Lower lobe of right lung (tissue), 2 donors: ENCODE measurements at regions not wholly inside any gene's neighbourhood (a gene's known extent, or its start where the extent isn't known, plus 50 kb on each side); places are given as distances from the start of the nearest gene placed in this dataset.
A peak's percentile ranks its signal among the peaks of the same experiment; 100 is the strongest.

Experiments used
- ATAC-seq, 2 donors: fragments of 200-7000 bp; cut with Tn5 transposase; one replicate each; pipeline ENCODE4 v1.9.1; 2020 to 2022; ENCODE audit warnings: mild to moderate bottlenecking in 2 of 2, moderate library complexity in 2 of 2
- DNase-seq: peaks from one replicate; pipeline ENCODE4 v3.0.0-alpha.2; 2020
- H3K27ac ChIP-seq: fragments of 200-600 bp; one replicate; pipeline ENCODE4 v1.8.0; 2022
- H3K27me3 ChIP-seq: fragments of 200-600 bp; one replicate; pipeline ENCODE4 v1.8.0; 2022; ENCODE audit warnings: low read depth
- H3K36me3 ChIP-seq: fragments of 200-600 bp; one replicate; pipeline ENCODE4 v1.8.0; 2022; ENCODE audit warnings: mild to moderate bottlenecking
- H3K4me1 ChIP-seq: fragments of 200-600 bp; one replicate; pipeline ENCODE4 v1.8.0; 2022
- H3K4me3 ChIP-seq: fragments of 200-600 bp; one replicate; pipeline ENCODE4 v1.8.0; 2022; ENCODE audit warnings: mild to moderate bottlenecking
- H3K9me3 ChIP-seq: fragments of 200-600 bp; one replicate; pipeline ENCODE4 v1.8.0; 2022
- intact Hi-C: fragments of 100-400 bp; cut with DNase I; formaldehyde crosslinking; loops from one replicate; pipeline ENCODE4 v1.11.0; 2022
- TF ChIP-seq, protein P1 (sequence below): fragments of 200-600 bp; IDR thresholded peaks from one replicate; pipeline ENCODE4 v1.8.0; 2022; ENCODE audit warnings: antibody characterized with exemption, mild to moderate bottlenecking
- donor health status: DM: no; HTN: yes; CAD: no; lungs with severe emphysema.

DNA sequence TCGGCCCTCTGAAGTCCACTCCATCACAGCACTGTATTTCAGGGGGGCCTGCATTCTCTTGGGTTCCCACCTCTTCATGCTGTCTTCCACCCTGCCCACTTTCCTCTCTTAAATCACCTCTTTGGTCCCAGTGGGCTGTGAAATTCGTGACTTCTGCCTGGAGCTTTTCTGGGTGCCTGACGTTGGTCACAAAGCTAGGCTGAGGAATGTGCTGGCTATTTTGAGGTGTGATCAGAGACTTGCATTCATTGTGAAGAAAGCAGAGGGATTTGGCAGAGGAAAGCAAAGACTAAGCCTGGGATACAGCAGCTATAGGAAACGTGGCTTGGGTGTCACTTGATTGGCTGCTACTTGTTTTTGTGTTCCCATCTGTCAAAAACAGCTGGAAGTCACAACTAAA, 202.5 kb downstream of the SATB1 start:
- intact Hi-C loops = no loop called here
- no peak overlapping the region for H3K4me3 ChIP-seq
- ATAC-seq (no peak), DNase-seq (no peak)
- no peaks in the 10 kb centered on the region for H3K36me3 ChIP-seq
- H3K4me1 ChIP-seq = no peaks in the 10 kb centered on the region
- H3K27me3 ChIP-seq = no peaks in the 10 kb centered on the region
- no peaks in the 10 kb centered on the region for H3K9me3 ChIP-seq
- TF ChIP-seq, protein P1, sequence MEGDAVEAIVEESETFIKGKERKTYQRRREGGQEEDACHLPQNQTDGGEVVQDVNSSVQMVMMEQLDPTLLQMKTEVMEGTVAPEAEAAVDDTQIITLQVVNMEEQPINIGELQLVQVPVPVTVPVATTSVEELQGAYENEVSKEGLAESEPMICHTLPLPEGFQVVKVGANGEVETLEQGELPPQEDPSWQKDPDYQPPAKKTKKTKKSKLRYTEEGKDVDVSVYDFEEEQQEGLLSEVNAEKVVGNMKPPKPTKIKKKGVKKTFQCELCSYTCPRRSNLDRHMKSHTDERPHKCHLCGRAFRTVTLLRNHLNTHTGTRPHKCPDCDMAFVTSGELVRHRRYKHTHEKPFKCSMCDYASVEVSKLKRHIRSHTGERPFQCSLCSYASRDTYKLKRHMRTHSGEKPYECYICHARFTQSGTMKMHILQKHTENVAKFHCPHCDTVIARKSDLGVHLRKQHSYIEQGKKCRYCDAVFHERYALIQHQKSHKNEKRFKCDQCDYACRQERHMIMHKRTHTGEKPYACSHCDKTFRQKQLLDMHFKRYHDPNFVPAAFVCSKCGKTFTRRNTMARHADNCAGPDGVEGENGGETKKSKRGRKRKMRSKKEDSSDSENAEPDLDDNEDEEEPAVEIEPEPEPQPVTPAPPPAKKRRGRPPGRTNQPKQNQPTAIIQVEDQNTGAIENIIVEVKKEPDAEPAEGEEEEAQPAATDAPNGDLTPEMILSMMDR = no peak
- H3K27ac ChIP-seq = no peak overlapping the region

DNA sequence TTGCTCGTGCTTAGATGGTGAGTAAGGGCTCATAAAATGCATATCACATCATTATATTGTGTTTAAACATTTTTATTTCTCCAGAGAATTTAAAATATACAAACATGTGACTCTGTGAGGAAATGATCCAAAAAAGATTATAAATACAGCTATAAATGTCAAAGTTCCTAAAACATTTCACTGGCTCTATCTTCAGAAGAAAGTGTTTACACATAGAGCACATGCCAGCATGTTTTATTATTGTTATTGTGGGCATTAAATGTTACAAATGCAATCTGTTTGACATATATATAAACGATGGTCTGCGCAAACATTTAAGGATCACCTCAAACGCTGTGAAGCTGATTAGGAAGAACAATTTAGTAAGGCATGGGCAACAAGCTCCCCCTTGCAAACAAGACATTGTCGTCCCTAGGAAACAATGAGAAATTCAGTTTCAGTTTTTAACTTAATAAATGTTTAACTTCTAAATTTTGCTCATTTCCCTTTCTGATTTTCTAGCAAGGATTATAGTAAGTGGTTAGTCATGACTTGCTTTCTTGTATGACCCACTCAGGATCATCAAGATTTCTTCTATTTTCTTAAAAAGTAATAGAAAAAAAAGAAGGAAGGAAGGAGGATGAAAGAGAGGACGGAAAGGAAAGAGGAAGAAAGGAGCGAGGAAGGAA, 207.5 kb downstream of the SATB1 start:
- no peak for ATAC-seq
- intact Hi-C loops = no loop called here
- TF ChIP-seq, protein P1 = no peak
- H3K27ac ChIP-seq = no peak overlapping the region
- no peaks in the 10 kb centered on the region for H3K9me3 ChIP-seq
- no peaks in the 10 kb centered on the region for H3K4me1 ChIP-seq
- no peak for DNase-seq
- H3K4me3 ChIP-seq = no peak overlapping the region
- H3K36me3 ChIP-seq = no peaks in the 10 kb centered on the region
- H3K27me3 ChIP-seq = no peaks in the 10 kb centered on the region

DNA sequence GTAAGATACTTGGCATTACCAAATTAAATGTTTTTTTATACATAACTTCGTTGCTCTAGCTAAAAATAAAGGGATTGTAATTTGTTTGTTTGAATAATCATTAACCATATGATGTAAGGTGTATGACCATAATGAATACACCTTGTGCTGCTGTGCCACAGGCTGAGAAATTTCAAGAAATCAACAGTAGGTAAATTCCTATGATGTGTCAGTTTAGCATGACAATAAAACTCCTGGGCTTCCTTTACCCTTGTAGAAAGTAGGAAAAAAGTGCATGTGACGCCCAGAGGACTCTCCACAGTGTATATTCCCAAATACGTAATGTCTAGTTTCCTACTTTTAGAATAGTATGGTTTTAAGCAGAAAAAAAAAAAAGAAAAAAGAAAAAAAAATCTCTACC, 208.1 kb downstream of the SATB1 start:
- intact Hi-C loops = no loop called here
- TF ChIP-seq, protein P1 = no peak
- Histone ChIP-seq H3K27me3 (no peaks in the 10 kb centered on the region), H3K27ac (no peak overlapping the region), H3K4me1 (no peaks in the 10 kb centered on the region), H3K36me3 (no peaks in the 10 kb centered on the region), H3K4me3 (no peak overlapping the region), H3K9me3 (no peaks in the 10 kb centered on the region)
- DNase-seq = no peak
- ATAC-seq = no peak

DNA sequence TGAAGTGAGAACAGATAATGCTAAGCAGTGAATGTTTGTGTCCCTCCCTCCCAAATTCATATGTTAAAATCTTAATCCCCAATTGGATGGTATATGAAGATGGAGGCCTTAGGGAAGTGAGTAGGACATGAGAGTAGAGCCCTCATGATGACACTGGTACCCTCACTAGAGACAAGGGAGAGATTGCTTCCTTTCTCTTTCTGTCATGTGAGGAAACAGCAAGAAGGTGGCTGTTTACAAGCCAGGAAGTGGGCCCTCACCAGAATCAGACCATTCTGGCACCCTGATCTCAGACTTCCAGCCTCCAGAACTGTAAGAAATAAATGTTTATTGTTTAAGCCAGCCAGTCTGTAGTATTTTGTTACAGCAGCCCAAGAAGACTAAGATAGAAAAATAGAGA, 209.5 kb downstream of the SATB1 start:
- H3K36me3 ChIP-seq = no peaks in the 10 kb centered on the region
- no peak for ATAC-seq
- no peak for DNase-seq
- no peaks in the 10 kb centered on the region for H3K27me3 ChIP-seq
- TF ChIP-seq, protein P1 = no peak
- no peaks in the 10 kb centered on the region for H3K4me1 ChIP-seq
- no peaks in the 10 kb centered on the region for H3K9me3 ChIP-seq
- H3K27ac ChIP-seq = no peak overlapping the region
- intact Hi-C loops = no loop called here
- H3K4me3 ChIP-seq = no peak overlapping the region

DNA sequence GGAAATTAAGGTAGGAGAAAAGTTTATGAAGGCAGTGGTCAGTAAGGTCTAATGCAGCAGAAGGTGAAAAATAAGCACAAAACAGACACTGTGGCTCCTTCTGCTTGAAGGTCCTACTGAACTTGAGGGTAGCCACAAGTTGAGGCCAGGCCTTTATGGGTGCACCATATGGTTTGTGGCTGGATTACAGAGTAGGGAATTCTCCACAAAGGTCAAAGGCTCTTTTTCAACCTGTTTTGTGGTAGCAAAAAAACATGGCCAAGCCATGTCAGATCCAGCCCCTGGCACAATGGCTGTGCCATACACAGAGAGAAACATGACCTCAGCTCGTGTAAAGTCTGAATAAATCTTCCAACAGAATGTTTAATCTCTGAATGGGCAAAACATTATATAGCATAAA, 214.0 kb downstream of the SATB1 start:
- TF ChIP-seq, protein P1 = no peak
- no peak overlapping the region for H3K27ac ChIP-seq
- no peak for ATAC-seq
- no peak overlapping the region for H3K4me3 ChIP-seq
- H3K27me3 ChIP-seq = no peaks in the 10 kb centered on the region
- no peaks in the 10 kb centered on the region for H3K36me3 ChIP-seq
- H3K4me1 ChIP-seq = no peaks in the 10 kb centered on the region
- intact Hi-C loops = no loop called here
- H3K9me3 ChIP-seq = no peaks in the 10 kb centered on the region
- no peak for DNase-seq

DNA sequence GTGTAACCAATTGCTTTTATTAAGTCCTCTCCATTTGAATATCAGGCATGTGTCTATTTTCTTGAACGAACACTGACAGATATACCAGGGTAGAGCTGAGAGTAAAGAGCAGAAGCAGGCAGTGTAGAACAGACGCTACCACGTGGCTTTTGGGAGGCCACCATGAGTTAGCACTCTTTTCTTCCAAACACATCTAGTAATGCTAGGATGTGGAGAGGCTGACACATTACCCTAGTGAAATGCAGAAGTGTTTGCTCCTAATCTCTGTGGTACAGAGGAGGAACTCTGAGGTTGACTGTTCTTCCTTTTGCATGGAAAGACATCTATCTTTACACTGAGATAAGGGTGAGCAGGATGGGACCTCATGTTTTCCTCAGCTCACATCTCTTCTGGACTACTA, 216.3 kb downstream of the SATB1 start:
- H3K9me3 ChIP-seq = no peaks in the 10 kb centered on the region
- no peaks in the 10 kb centered on the region for H3K27me3 ChIP-seq
- no peaks in the 10 kb centered on the region for H3K36me3 ChIP-seq
- ATAC-seq = peak in 1 of 2 donors; percentile 57
- DNase-seq = no peak
- H3K27ac ChIP-seq = no peak overlapping the region
- H3K4me1 ChIP-seq = no peaks in the 10 kb centered on the region
- H3K4me3 ChIP-seq = no peak overlapping the region
- intact Hi-C loops = no loop called here
- TF ChIP-seq, protein P1 = no peak
